ENCODE measurements at regions not wholly inside any gene's neighbourhood (a gene's known extent, or its start where the extent isn't known, plus 50 kb on each side); places are given as distances from the start of the nearest gene placed in this dataset.
"Not testable (repeated sequence)": the region's sequence is repeated elsewhere in the genome, so short reads cannot be mapped to it uniquely, and the experiment has no call there.

GRCh38 chr10:108600511-108600910, 1322.8 kb downstream of the XPNPEP1 start:
- TF ChIP-seq CTCF, POLR2A (IDR thresholded peaks at IDR 0.05): not testable (repeated sequence)

Measured in testis (tissue), 2 donors.